Smooth muscle cell (in vitro differentiated cells): ENCODE measurements at regions not wholly inside any gene's neighbourhood (a gene's known extent, or its start where the extent isn't known, plus 50 kb on each side); places are given as distances from the start of the nearest gene placed in this dataset.

Experiments
- DNase-seq: peaks from one replicate; lab custom pipeline; 2025; ENCODE audit not compliant: unreplicated experiment; lab: John Stamatoyannopoulos, UW
- H2AFZ ChIP-seq: fragments of 200-600 bp; sonication (generic); 2 replicates; pipeline ENCODE4 v1.6.0; 2016; ENCODE audit warnings: antibody characterized with exemption, low read depth, mild to moderate bottlenecking
- H3F3A ChIP-seq: fragments of 200-600 bp; sonication (generic); 2 replicates; pipeline ENCODE4 v1.6.0; 2017; ENCODE audit warnings: antibody characterized with exemption, low read depth
- H3K27ac ChIP-seq: fragments of 200-600 bp; sonication (generic); 2 replicates; pipeline ENCODE4 v1.5.1; 2016; ENCODE audit warnings: low read depth, mild to moderate bottlenecking
- H3K27me3 ChIP-seq: fragments of 200-600 bp; sonication (generic); 2 replicates; pipeline ENCODE4 v1.6.1; 2016; ENCODE audit warnings: low read depth, mild to moderate bottlenecking
- H3K36me3 ChIP-seq: fragments of 200-600 bp; sonication (generic); 2 replicates; pipeline ENCODE4 v1.5.1; 2016; ENCODE audit warnings: low read depth
- H3K4me1 ChIP-seq: fragments of 200-600 bp; sonication (generic); 2 replicates; pipeline ENCODE4 v1.5.1; 2016; ENCODE audit warnings: low read depth
- H3K4me2 ChIP-seq: fragments of 200-600 bp; sonication (generic); 2 replicates; pipeline ENCODE4 v1.6.0; 2016; ENCODE audit warnings: mild to moderate bottlenecking
- H3K4me3 ChIP-seq: fragments of 200-600 bp; sonication (generic); 2 replicates; pipeline ENCODE4 v1.5.1; 2016; ENCODE audit warnings: mild to moderate bottlenecking
- H3K79me2 ChIP-seq: fragments of 200-600 bp; sonication (generic); 2 replicates; pipeline ENCODE4 v1.6.0; 2016; ENCODE audit warnings: low read depth, mild to moderate bottlenecking
- H3K9ac ChIP-seq: fragments of 200-600 bp; sonication (generic); 2 replicates; pipeline ENCODE4 v1.6.0; 2016; ENCODE audit warnings: low read depth
- H3K9me3 ChIP-seq: fragments of 200-600 bp; sonication (generic); replicated peaks from 2 replicates; pipeline ENCODE4 v1.5.1; 2016; ENCODE audit warnings: low read depth
- H4K20me1 ChIP-seq: fragments of 200-600 bp; sonication (generic); 2 replicates; pipeline ENCODE4 v1.6.0; 2016; ENCODE audit warnings: low read depth
- CTCF ChIP-seq: fragments of 200-600 bp; sonication (generic); IDR thresholded peaks from 2 replicates; pipeline ENCODE4 v1.5.1; 2017; ENCODE audit warnings: borderline replicate concordance, mild to moderate bottlenecking, antibody characterized with exemption; ENCODE audit not compliant: insufficient read depth, poor library complexity, severe bottlenecking
- WGBS: methylation state at CpG from one replicate; pipeline ENCODE4 v1.1.7; 2016; ENCODE audit warnings: low lambda C conversion rate; 5-methylcytosine and 5-hydroxymethylcytosine counted together

GRCh38 chr16:61274211-61274610, 762.0 kb downstream of the CDH8 start:
- DNase-seq: no peak
- TF ChIP-seq CTCF: no peak
- Histone ChIP-seq H3F3A (no peaks in the 10 kb centered on the region), H3K9ac (no peak overlapping the region), H3K27ac (no peak overlapping the region), H3K4me2 (no peak overlapping the region), H3K4me1 (no peaks in the 10 kb centered on the region), H4K20me1 (no peaks in the 10 kb centered on the region), H3K4me3 (no peak overlapping the region), H3K27me3 (no peaks in the 10 kb centered on the region), H3K9me3 (no peaks in the 10 kb centered on the region), H2AFZ (no peak overlapping the region), H3K36me3 (no peaks in the 10 kb centered on the region), H3K79me2 (no peaks in the 10 kb centered on the region)
- 83% methylated on average over 5 of the region's 5 CpGs for WGBS

GRCh38 chr16:61270726-61271125, 765.5 kb downstream of the CDH8 start:
- TF ChIP-seq CTCF: no peak
- DNase-seq: no peak
- no peaks in the 10 kb centered on the region for H3K79me2 ChIP-seq
- no peak overlapping the region for H3K4me3 ChIP-seq
- H4K20me1 ChIP-seq: no peaks in the 10 kb centered on the region
- no peaks in the 10 kb centered on the region for H3K36me3 ChIP-seq
- H3F3A ChIP-seq: no peaks in the 10 kb centered on the region
- no peaks in the 10 kb centered on the region for H3K27me3 ChIP-seq
- no peak overlapping the region for H3K9ac ChIP-seq
- H2AFZ ChIP-seq: no peak overlapping the region
- H3K9me3 ChIP-seq: no peaks in the 10 kb centered on the region
- H3K4me2 ChIP-seq: no peak overlapping the region
- no peaks in the 10 kb centered on the region for H3K4me1 ChIP-seq
- no peak overlapping the region for H3K27ac ChIP-seq

- Histone ChIP-seq H3K4me1 (no peaks in the 10 kb centered on the region), H3K9me3 (no peaks in the 10 kb centered on the region)
- 96% methylated on average over 1 of the region's 1 CpG for WGBS
These were observed 772.8 kb downstream of the CDH8 start for GRCh38 chr16:61263400-61263799.

More at GRCh38 chr16:61263400-61263799, 772.8 kb downstream of the CDH8 start:
- H3K9ac ChIP-seq: no peak overlapping the region
- H2AFZ ChIP-seq: no peak overlapping the region
- H3F3A ChIP-seq: no peaks in the 10 kb centered on the region
- no peaks in the 10 kb centered on the region for H3K79me2 ChIP-seq
- H3K4me2 ChIP-seq: no peak overlapping the region
- no peak for TF ChIP-seq CTCF
- no peak overlapping the region for H3K27ac ChIP-seq
- H3K27me3 ChIP-seq: no peaks in the 10 kb centered on the region
- H3K4me3 ChIP-seq: no peak overlapping the region
- DNase-seq: no peak
- no peaks in the 10 kb centered on the region for H4K20me1 ChIP-seq
- H3K36me3 ChIP-seq: no peaks in the 10 kb centered on the region
